SK-N-SH (cell line): ENCODE measurements at regions not wholly inside any gene's neighbourhood (a gene's known extent, or its start where the extent isn't known, plus 50 kb on each side); places are given as distances from the start of the nearest gene placed in this dataset.

Source experiments
- CTCF ChIP-seq: fragments of 200-600 bp; sonication (generic); IDR thresholded peaks from 2 replicates; pipeline ENCODE4 v1.6.1; 2017; ENCODE audit warnings: antibody characterized with exemption, mild to moderate bottlenecking, moderate library complexity
- EZH2phosphoT487 ChIP-seq: fragments of 200-600 bp; sonication (generic); IDR thresholded peaks from 2 replicates; pipeline ENCODE4 v1.6.1; 2017; ENCODE audit warnings: low read depth, mixed run types, mild to moderate bottlenecking, antibody characterized with exemption, moderate library complexity, borderline replicate concordance
- FOXM1 ChIP-seq: IDR thresholded peaks from 2 replicates; pipeline ENCODE4 v1.4.0; 2012; ENCODE audit warnings: low read depth, mild to moderate bottlenecking
- NRF1 ChIP-seq: IDR thresholded peaks from 2 replicates; pipeline ENCODE4 v1.6.1; 2012; ENCODE audit warnings: low read depth, mild to moderate bottlenecking, low read length
- RAD21 ChIP-seq: IDR thresholded peaks from 2 replicates; pipeline ENCODE4 v1.6.1; 2012; ENCODE audit warnings: mild to moderate bottlenecking, low read length
- REST ChIP-seq: IDR thresholded peaks from 2 replicates; pipeline ENCODE4 v1.6.1; 2012; ENCODE audit warnings: mild to moderate bottlenecking, low read depth, low read length, moderate library complexity
- RFX5 ChIP-seq: IDR thresholded peaks from 2 replicates; pipeline ENCODE4 v1.6.1; 2012; ENCODE audit warnings: mild to moderate bottlenecking, improper control_type of control experiment, low read length
- RXRA ChIP-seq: IDR thresholded peaks from 2 replicates; pipeline ENCODE4 v1.4.0; 2012; ENCODE audit warnings: low read depth, mild to moderate bottlenecking, borderline replicate concordance
- SIN3A ChIP-seq: IDR thresholded peaks from 2 replicates; pipeline ENCODE4 v1.6.1; 2012; ENCODE audit warnings: low read depth, mild to moderate bottlenecking, low read length, moderate library complexity, borderline replicate concordance
- TAF1 ChIP-seq: IDR thresholded peaks from 2 replicates; pipeline ENCODE4 v1.6.1; 2012; ENCODE audit warnings: low read depth, mild to moderate bottlenecking, low read length, moderate library complexity, borderline replicate concordance
- YY1 ChIP-seq: IDR thresholded peaks from 2 replicates; pipeline ENCODE4 v1.4.0; 2012; ENCODE audit warnings: low read depth, mild to moderate bottlenecking

GRCh38 chr3:33926998-33927605 lies 128.7 kb downstream of the PDCD6IP start:
- TF ChIP-seq REST (no peak), CTCF (no peak), EZH2phosphoT487 (no peak), RXRA (no peak), RAD21 (no peak), FOXM1 (no peak), TAF1 (no peak), YY1 (no peak), SIN3A (no peak), NRF1 (no peak), RFX5 (no peak)
